Stimulated activated CD8-positive, alpha-beta memory T cell treated with anti-CD3 and anti-CD28 coated beads, Interleukin-7, amount 100 ng/mL, for 1 hour (primary cell): ENCODE measurements at regions not wholly inside any gene's neighbourhood (a gene's known extent, or its start where the extent isn't known, plus 50 kb on each side); places are given as distances from the start of the nearest gene placed in this dataset.

Experiments used
- DNase-seq, 2 donors: peaks; one replicate each; pipeline ENCODE4 v3.0.0-alpha.2; 2020; ENCODE audit warnings: low read depth in 2 of 2

GRCh38 chr6:105966481-105966880, 119.7 kb upstream of the PRDM1 start:
- DNase-seq = no peak

GRCh38 chr6:105964979-105965760, 121.0 kb upstream of the PRDM1 start:
- DNase-seq = no peak

GRCh38 chr6:105954148-105954547, 132.0 kb upstream of the PRDM1 start:
- no peak for DNase-seq

- DNase-seq = no peak
Measured at GRCh38 chr6:105952772-105953690, 133.1 kb upstream of the PRDM1 start.

- DNase-seq = no peak
Measured at GRCh38 chr6:105952326-105952725, 133.8 kb upstream of the PRDM1 start.

GRCh38 chr6:105951322-105951721, 134.8 kb upstream of the PRDM1 start:
- no peak for DNase-seq

GRCh38 chr6:105949869-105950268, 136.3 kb upstream of the PRDM1 start:
- DNase-seq = no peak

- no peak for DNase-seq
Measured at GRCh38 chr6:105943514-105943913, 142.6 kb upstream of the PRDM1 start.

GRCh38 chr6:105941621-105942412, 144.3 kb upstream of the PRDM1 start:
- DNase-seq = no peak

GRCh38 chr6:105940990-105941389, 145.1 kb upstream of the PRDM1 start:
- no peak for DNase-seq

GRCh38 chr6:105936972-105937371, 149.2 kb upstream of the PRDM1 start:
- no peak for DNase-seq

- no peak for DNase-seq
Measured at GRCh38 chr6:105935416-105935815, 150.7 kb upstream of the PRDM1 start.

GRCh38 chr6:105934708-105935107, 151.4 kb upstream of the PRDM1 start:
- DNase-seq = no peak

- DNase-seq = no peak
Measured at GRCh38 chr6:105932440-105932839, 153.7 kb upstream of the PRDM1 start.

- no peak for DNase-seq
Measured at GRCh38 chr6:105929626-105930025, 156.5 kb upstream of the PRDM1 start.

GRCh38 chr6:105926318-105926717, 159.8 kb upstream of the PRDM1 start:
- no peak for DNase-seq

GRCh38 chr6:105925706-105926105, 160.4 kb upstream of the PRDM1 start:
- DNase-seq = no peak

GRCh38 chr6:105921781-105922180, 164.4 kb upstream of the PRDM1 start:
- DNase-seq = no peak

GRCh38 chr6:105920071-105920470, 166.1 kb upstream of the PRDM1 start:
- no peak for DNase-seq

GRCh38 chr6:105917038-105917695, 169.0 kb upstream of the PRDM1 start:
- no peak for DNase-seq

- no peak for DNase-seq
Measured at GRCh38 chr6:105911106-105911629, 175.0 kb upstream of the PRDM1 start.
